HG02943 (cell line): ENCODE measurements at regions not wholly inside any gene's neighbourhood (a gene's known extent, or its start where the extent isn't known, plus 50 kb on each side); places are given as distances from the start of the nearest gene placed in this dataset.

Experiments used
- ATAC-seq: cut with Tn5 transposase; IDR thresholded peaks from one replicate; pipeline ENCODE4 v1.9.1; 2021; ENCODE audit warnings: mild to moderate bottlenecking, low read depth, moderate library complexity; ENCODE audit not compliant: unreplicated experiment

- ATAC-seq, result no peak
These were observed 764.1 kb upstream of the TENM3 start for GRCh38 chr4:181479141-181479540.

- no peak for ATAC-seq
These were observed 758.8 kb upstream of the TENM3 start for GRCh38 chr4:181484396-181484795.

DNA sequence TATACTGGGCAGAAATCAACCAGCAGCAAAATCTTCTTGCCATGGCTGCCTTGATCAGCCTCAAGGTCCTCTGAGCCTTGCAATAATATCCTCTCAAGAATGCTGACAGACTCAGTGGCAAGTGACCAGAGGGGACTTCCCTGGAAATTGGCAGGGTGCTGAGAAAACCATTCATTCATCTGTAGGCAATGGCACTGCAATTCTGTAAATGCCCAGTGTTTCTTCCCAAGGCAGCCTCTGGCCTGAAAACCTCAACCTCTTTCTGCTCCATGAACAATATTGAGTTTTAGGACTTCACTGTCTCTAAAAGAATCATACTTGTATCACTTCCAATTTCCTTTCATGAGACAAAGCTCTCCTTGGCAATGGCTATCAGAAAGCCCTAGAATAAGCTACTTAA, 754.3 kb upstream of the TENM3 start:
- no peak for ATAC-seq

- no peak for ATAC-seq
These were observed 745.1 kb upstream of the TENM3 start for GRCh38 chr4:181498148-181498547.

DNA sequence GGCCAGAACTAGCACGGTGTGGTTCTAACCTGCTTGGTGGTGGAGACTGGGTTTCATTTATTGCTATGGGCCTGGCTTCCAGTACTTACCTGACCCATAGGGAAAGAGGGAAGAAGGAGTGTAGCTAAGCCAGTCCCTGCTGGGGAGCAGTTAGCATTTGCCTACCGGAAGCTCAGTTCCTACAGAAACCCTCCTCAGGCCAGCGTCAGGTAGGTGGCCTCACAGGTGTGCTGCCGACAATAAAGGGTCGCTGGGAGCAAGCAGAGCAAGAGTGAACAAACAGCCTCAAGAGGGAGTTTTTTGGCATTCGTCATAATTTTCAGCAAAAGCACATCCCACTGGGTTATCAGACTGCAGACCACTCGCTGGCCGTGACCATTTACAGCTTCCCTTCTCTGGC, 740.6 kb upstream of the TENM3 start:
- ATAC-seq, result no peak

- no peak for ATAC-seq
These were observed 739.4 kb upstream of the TENM3 start for GRCh38 chr4:181503687-181504390.

DNA sequence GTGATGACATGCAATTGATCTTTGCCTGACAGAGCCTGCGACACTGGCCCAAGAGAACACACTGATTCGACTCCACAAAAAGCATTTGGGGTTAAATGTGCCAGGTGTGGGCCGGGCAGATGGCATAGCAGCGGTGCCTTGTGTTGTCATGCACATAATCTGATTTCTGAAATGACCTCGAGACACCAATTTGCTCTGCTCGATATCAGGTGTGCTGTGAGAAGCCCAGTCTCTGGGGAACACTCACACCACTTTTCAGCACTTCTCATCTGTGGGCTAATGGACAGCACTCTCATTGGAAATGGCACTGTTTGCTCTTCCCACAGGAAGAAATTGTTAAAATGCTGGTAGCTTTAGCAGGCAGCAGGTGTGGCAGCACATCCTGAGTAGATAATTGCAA, 738.3 kb upstream of the TENM3 start:
- ATAC-seq, result no peak

DNA sequence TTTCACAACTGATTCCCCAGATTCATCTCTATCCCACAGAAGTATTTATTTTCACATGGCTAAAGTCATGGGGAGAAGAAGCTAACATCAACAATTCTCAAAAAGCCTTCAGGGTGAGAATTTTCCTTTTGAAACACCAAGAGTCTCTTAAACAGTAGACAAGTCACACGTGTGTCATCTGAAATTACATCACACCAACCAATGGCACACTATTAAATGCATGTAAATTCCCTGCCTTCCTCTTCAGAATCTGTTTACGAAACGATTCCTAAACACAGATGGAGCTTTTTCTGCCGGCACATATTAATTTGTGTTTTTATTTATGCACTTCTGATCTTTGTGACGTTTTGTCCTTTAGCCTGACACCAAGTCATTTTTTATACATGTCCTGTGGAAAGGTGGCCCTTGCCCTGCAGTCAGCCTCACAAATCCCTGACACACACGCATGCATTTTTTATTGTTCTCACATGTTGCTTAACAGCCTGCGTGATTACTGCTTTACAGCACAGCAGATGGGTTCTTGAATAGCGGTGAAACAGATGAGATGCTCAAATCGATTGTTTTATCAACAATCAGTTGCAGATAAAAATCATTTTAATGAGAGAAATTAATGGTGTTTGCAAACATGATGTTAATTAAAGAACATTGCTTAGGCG, 735.9 kb upstream of the TENM3 start:
- ATAC-seq, result no peak

GRCh38 chr4:181507938-181508337, 735.3 kb upstream of the TENM3 start:
- ATAC-seq, result no peak

GRCh38 chr4:181508601-181509000, 734.6 kb upstream of the TENM3 start:
- no peak for ATAC-seq

DNA sequence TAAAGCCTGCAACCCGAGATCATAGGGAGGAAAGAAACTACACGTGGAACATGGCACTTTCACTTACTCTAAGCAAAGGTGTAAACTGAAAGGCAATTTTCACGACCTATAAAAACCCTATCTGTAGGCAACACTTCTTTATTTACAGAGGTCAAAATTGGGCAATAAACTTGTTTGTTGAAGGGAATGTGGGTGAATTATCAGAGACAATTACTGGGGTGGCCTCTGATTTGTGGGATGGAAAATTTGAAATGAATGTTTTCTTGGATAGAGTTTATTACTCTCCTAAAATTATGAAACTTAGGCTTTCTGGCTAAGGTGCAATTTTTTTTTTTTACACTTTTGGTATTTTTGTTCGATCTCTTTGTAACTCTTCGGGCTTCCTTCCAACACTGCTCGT, 734.1 kb upstream of the TENM3 start:
- no peak for ATAC-seq

GRCh38 chr4:181517491-181517890, 725.7 kb upstream of the TENM3 start:
- no peak for ATAC-seq

- ATAC-seq, result no peak
These were observed 722.4 kb upstream of the TENM3 start for GRCh38 chr4:181520790-181521189.

DNA sequence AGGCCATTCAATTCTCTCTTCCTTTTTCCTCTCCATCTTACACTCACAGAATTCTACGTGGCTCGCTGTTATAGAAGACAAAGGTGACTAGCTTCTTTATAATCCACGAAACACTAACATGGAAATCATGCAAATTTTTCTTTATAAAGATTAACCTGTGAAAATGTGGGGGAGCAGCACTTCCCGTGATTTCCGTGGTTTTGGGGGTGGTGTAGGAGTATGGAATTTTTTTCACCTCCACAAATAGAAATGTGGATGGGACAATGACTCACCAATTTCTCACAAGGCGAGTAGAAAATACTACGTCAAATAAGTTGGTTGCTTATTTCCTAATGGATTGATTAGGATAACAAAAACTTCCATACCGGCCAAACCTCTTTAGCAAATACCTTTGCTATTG, 719.2 kb upstream of the TENM3 start:
- no peak for ATAC-seq

DNA sequence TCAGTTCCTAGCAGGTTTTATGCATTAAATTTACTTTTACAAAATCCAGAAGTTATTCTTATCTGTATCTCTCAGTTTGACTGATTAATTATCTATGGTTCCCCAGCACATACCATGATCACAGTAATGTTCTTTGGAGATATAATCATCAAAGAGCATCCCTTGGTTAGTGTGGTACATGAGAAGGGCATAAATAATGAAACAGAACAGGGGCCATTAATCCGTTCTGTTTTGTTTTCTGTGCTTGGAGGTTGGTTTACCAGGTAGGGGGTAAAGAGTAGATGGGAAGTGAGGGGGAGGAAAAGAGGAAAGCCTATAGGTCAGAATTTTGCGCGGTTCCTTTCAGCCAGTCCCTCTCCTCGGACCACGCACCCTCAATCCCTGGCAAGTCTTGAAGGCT, 718.7 kb upstream of the TENM3 start:
- no peak for ATAC-seq

- no peak for ATAC-seq
These were observed 717.6 kb upstream of the TENM3 start for GRCh38 chr4:181525634-181526033.

DNA sequence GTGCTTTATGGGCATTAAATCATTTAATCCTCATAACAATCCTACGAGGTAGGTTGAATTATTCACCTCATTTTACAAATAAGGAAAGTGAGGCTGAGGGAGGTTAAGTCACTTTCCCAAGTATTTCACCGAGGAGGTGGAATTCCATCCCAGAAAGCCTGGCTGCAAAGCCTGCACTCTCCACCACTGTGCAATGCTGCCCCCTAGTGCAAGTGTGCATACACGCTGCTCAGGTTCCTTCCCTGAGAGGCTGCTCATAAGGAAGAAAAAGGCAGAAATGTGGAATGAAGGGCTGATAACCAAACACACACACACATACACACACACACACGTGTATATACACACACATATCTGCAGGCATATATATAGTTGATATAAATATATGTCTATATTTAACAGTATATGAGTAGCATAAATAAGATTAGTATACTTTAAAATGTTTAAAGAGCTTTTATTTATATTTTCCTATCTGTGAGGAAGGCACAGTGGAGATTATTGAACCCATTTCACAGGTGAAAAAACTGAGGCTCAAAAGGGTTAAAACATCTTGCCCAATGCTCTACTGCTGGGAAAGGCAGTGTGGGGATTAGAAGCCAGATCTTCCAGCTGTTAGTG, 714.5 kb upstream of the TENM3 start:
- ATAC-seq, result no peak

DNA sequence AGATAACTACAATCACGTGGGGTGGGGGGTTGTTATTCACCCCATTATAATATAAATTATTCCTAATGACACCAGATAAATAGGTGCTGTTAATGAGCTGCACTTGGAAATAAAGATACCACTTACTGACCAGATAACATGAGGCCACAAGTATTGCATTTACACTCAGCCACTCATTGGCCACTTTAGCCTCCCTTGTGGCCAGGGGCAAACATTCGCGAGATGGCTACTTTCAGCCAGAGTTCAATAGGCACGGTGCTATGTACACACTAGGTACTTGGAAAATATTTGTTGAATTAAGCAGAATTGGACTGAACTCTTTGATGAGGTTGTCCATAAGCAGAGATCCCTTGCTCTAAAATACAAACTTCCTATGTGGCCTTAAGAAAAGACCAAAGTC, 713.7 kb upstream of the TENM3 start:
- no peak for ATAC-seq

DNA sequence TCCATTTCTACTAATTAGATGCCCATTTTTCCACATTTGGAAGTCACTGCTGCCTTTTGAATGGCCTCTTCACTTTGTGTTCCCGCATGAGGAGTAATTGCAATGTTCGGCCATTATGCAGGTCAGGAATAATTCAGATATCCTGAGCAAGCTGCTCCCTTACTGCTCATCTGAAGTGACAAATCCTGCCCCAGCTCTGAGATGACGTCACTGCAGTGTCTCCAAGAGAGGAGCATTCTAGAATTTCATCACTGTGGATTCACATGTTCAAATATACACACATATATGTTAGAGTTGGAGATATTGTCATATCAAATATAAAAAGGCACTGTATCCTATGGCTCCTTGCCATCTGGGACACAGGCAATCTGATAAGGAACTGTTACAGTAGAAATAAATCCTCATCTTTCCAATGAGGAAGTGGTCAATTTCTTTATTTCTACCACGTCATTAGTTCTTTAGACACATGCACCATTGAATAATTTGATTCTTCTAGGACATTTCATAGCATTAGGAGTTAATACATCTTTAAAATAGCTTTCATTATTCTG, 706.9 kb upstream of the TENM3 start:
- ATAC-seq, result no peak

GRCh38 chr4:181536811-181537434, 706.3 kb upstream of the TENM3 start:
- ATAC-seq, result no peak

DNA sequence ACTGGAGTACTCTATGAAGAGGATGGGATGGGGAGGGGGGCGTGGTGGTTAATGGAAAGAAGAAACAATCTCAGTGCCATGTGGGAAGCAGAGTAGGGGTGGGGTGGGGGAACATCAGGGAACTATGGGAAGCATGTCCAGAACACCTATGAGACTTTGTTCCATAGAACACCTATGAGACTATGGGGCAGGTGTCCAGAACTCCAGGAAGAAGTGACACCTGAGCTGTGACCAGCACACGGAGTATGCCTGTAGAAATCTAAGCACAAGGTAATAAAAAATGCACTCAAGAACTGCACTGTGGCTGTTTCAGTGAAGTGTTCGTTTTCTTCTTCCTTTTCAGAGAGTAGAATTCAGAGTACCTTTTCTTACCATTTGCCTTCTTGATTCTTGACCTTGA, 704.8 kb upstream of the TENM3 start:
- ATAC-seq, result no peak
